GM12874 (cell line): ENCODE measurements at regions not wholly inside any gene's neighbourhood (a gene's known extent, or its start where the extent isn't known, plus 50 kb on each side); places are given as distances from the start of the nearest gene placed in this dataset.

Experiments used
- CTCF ChIP-seq: IDR thresholded peaks from 2 replicates; pipeline ENCODE4 v1.5.1; 2011; ENCODE audit warnings: low read depth, mild to moderate bottlenecking, control low read depth, low read length, moderate library complexity; ENCODE audit not compliant: insufficient read depth

- no peak for TF ChIP-seq CTCF
These were observed 317.5 kb upstream of the MPDZ start for GRCh38 chr9:13597004-13597403.

- no peak for TF ChIP-seq CTCF
These were observed 317.0 kb upstream of the MPDZ start for GRCh38 chr9:13596383-13596970.

- no peak for TF ChIP-seq CTCF
These were observed 311.5 kb upstream of the MPDZ start for GRCh38 chr9:13590996-13591395.

GRCh38 chr9:13589034-13589737, 309.7 kb upstream of the MPDZ start:
- TF ChIP-seq CTCF = no peak

- TF ChIP-seq CTCF = no peak
These were observed 308.9 kb upstream of the MPDZ start for GRCh38 chr9:13588151-13589033.

GRCh38 chr9:13587571-13587970, 308.1 kb upstream of the MPDZ start:
- TF ChIP-seq CTCF = no peak
